H1 (cell line): ENCODE measurements at regions not wholly inside any gene's neighbourhood (a gene's known extent, or its start where the extent isn't known, plus 50 kb on each side); places are given as distances from the start of the nearest gene placed in this dataset.

Experiments
- CTCF ChIA-PET: fragments of 300-600 bp; sonication (Branson Sonifier 250); formaldehyde crosslinking; loops from one replicate; lab custom pipeline; 2021; ENCODE audit not compliant: partially characterized antibody; lab: Charles Lee
- POLR2A ChIA-PET: fragments of 300-600 bp; sonication (Branson Sonifier 250); formaldehyde crosslinking; loops from one replicate; lab custom pipeline; 2021; ENCODE audit warnings: inconsistent platforms; ENCODE audit not compliant: partially characterized antibody; lab: Charles Lee
- DNase-seq, 2 experiments: peaks; one replicate each; pipeline versions ENCODE4 v3.0.0 to v3.0.0-alpha.2; 2010 to 2022; ENCODE audit warnings: low spot score in 2 of 2, low read depth in 1 of 2, mixed read lengths in 1 of 2
- FAIRE-seq: peaks from 2 replicates; lab custom pipeline; 2011; peaks lifted over from hg19 to GRCh38; lab: Jason Lieb, UNC
- H2AFZ ChIP-seq: 2 replicates; pipeline ENCODE4 v1.8.1; 2012; ENCODE audit warnings: low read length, inconsistent platforms
- H2AK5ac ChIP-seq: 2 replicates; pipeline ENCODE4 v1.6.1; 2013; ENCODE audit warnings: low read depth, low read length
- H2BK120ac ChIP-seq: replicated peaks from 2 replicates; pipeline ENCODE3; 2013; ENCODE audit warnings: low read depth, low read length, inconsistent platforms
- H2BK12ac ChIP-seq: 2 replicates; pipeline ENCODE4 v1.6.1; 2013; ENCODE audit warnings: low read depth, low read length
- H2BK15ac ChIP-seq: 2 replicates; pipeline ENCODE4 v1.6.1; 2013; ENCODE audit warnings: low read length
- H2BK20ac ChIP-seq: 2 replicates; pipeline ENCODE4 v1.6.1; 2013; ENCODE audit warnings: low read length
- H2BK5ac ChIP-seq: 2 replicates; pipeline ENCODE4 v1.6.1; 2013; ENCODE audit warnings: low read depth, low read length
- H3K14ac ChIP-seq: 2 replicates; pipeline ENCODE4 v1.6.1; 2013; ENCODE audit warnings: inconsistent platforms; ENCODE audit not compliant: insufficient read length
- H3K18ac ChIP-seq: 2 replicates; pipeline ENCODE4 v1.6.1; 2013; ENCODE audit warnings: low read length; ENCODE audit errors: extremely low read depth
- H3K23ac ChIP-seq: 2 replicates; pipeline ENCODE4 v1.6.1; 2013; ENCODE audit warnings: inconsistent platforms; ENCODE audit not compliant: insufficient read length
- H3K23me2 ChIP-seq: 2 replicates; pipeline ENCODE4 v1.6.1; 2013; ENCODE audit warnings: low read depth, low read length
- H3K27ac ChIP-seq: 2 replicates; pipeline ENCODE4 v1.6.1; 2011; ENCODE audit warnings: low read depth, low read length, inconsistent platforms
- H3K27me3 ChIP-seq, 4 experiments: replicated peaks in 1 of 4; 1 replicate in 1 of 4; 2 replicates in 3 of 4; pipeline versions ENCODE4 v1.6.1 to v1.8.1; 2011 to 2013; ENCODE audit warnings: low read length in 3 of 4, mild to moderate bottlenecking in 3 of 4, inconsistent platforms in 2 of 4, mixed read lengths in 2 of 4, moderate library complexity in 1 of 4; ENCODE audit not compliant: control insufficient read depth in 3 of 4, insufficient read depth in 3 of 4; ENCODE audit errors: extremely low read depth in 1 of 4
- H3K36me3 ChIP-seq, 4 experiments: 2 replicates each; pipeline versions ENCODE4 v1.6.1 to v1.8.1; 2011 to 2013; ENCODE audit warnings: mild to moderate bottlenecking in 4 of 4, low read length in 3 of 4, moderate library complexity in 2 of 4, control low read depth in 1 of 4, inconsistent platforms in 1 of 4; ENCODE audit not compliant: insufficient read depth in 4 of 4, control insufficient read depth in 2 of 4
- H3K4ac ChIP-seq: replicated peaks from 2 replicates; pipeline ENCODE3; 2013; ENCODE audit warnings: low read length, low read depth, mixed read lengths, inconsistent platforms; ENCODE audit not compliant: insufficient read length
- H3K4me1 ChIP-seq, 4 experiments: replicated peaks in 1 of 4; 1 replicate in 1 of 4; 2 replicates in 3 of 4; pipeline versions ENCODE4 v1.6.1 to v1.8.1; 2011 to 2013; ENCODE audit warnings: low read length in 3 of 4, inconsistent platforms in 2 of 4, mixed read lengths in 1 of 4; ENCODE audit not compliant: insufficient read depth in 4 of 4, control insufficient read depth in 3 of 4
- H3K4me2 ChIP-seq, 2 experiments: 2 replicates each; pipeline versions ENCODE4 v1.6.1 to v1.8.1; 2011 to 2013; ENCODE audit warnings: low read depth in 2 of 2, low read length in 2 of 2, control low read depth in 1 of 2, inconsistent platforms in 1 of 2, mild to moderate bottlenecking in 1 of 2; ENCODE audit not compliant: insufficient read depth in 1 of 2
- H3K4me3 ChIP-seq, 4 experiments: fragments of 200-600, 300-600 bp in 1 of 4; sonication (generic), shearing (Covaris generic), sonication (Bioruptor Twin) in 1 of 4; 2 replicates each; pipeline versions ENCODE4 v1.5.1 to v1.8.1; 2011 to 2016; ENCODE audit warnings: low read length in 4 of 4, low read depth in 3 of 4, control low read depth in 2 of 4, inconsistent platforms in 2 of 4, mild to moderate bottlenecking in 2 of 4, mixed read lengths in 1 of 4, moderate library complexity in 1 of 4; ENCODE audit not compliant: insufficient read depth in 2 of 4; ENCODE audit errors: extremely low read depth in 1 of 4
- H3K56ac ChIP-seq: replicated peaks from 2 replicates; pipeline ENCODE3; 2013; ENCODE audit warnings: low read depth, mild to moderate bottlenecking, mixed read lengths, low read length, inconsistent platforms; ENCODE audit not compliant: insufficient read length
- H3K79me1 ChIP-seq: 2 replicates; pipeline ENCODE4 v1.6.1; 2013; ENCODE audit warnings: low read depth, low read length, control low read depth
- H3K79me2 ChIP-seq, 2 experiments: 2 replicates each; pipeline versions ENCODE4 v1.6.1 to v1.8.1; 2012 to 2013; ENCODE audit warnings: low read length in 2 of 2, mild to moderate bottlenecking in 2 of 2, inconsistent platforms in 1 of 2; ENCODE audit not compliant: insufficient read depth in 2 of 2, control insufficient read depth in 1 of 2
- H3K9ac ChIP-seq, 4 experiments: replicated peaks in 1 of 4; 1 replicate in 1 of 4; 2 replicates in 3 of 4; pipeline versions ENCODE4 v1.6.1 to v1.8.1; 2011 to 2013; ENCODE audit warnings: low read depth in 3 of 4, low read length in 3 of 4, control low read depth in 2 of 4, mild to moderate bottlenecking in 2 of 4, moderate library complexity in 2 of 4, inconsistent platforms in 1 of 4; ENCODE audit errors: extremely low read depth in 1 of 4
- H3K9me3 ChIP-seq, 2 experiments: 2 replicates each; pipeline versions ENCODE4 v1.6.1 to v1.8.1; 2012 to 2013; ENCODE audit warnings: mild to moderate bottlenecking in 2 of 2, moderate library complexity in 2 of 2, control low read depth in 1 of 2, inconsistent platforms in 1 of 2, low read depth in 1 of 2, low read length in 1 of 2, mixed read lengths in 1 of 2; ENCODE audit not compliant: insufficient read depth in 2 of 2
- H4K20me1 ChIP-seq, 2 experiments: replicated peaks in 1 of 2; 2 replicates each; pipeline versions ENCODE3 to v1.8.1; 2011 to 2013; ENCODE audit warnings: inconsistent platforms in 2 of 2, low read length in 2 of 2, mild to moderate bottlenecking in 1 of 2; ENCODE audit not compliant: insufficient read depth in 2 of 2, control insufficient read depth in 1 of 2
- H4K5ac ChIP-seq: 2 replicates; pipeline ENCODE4 v1.6.1; 2013; ENCODE audit warnings: low read length, low read depth, mixed read lengths, inconsistent platforms; ENCODE audit not compliant: insufficient read length
- H4K8ac ChIP-seq: 2 replicates; pipeline ENCODE4 v1.8.0; 2013; ENCODE audit warnings: mild to moderate bottlenecking, moderate library complexity, low read length, inconsistent platforms; ENCODE audit not compliant: insufficient read depth; ENCODE audit errors: extremely low read depth
- H4K91ac ChIP-seq: replicated peaks from 2 replicates; pipeline ENCODE3; 2013; ENCODE audit warnings: low read length, mixed read lengths, inconsistent platforms; ENCODE audit not compliant: insufficient read length
- CEBPB ChIP-seq: IDR thresholded peaks from 2 replicates; pipeline ENCODE4 v1.6.1; 2012; ENCODE audit warnings: low read depth, low read length
- CHD1 ChIP-seq: IDR thresholded peaks from 2 replicates; pipeline ENCODE4 v1.6.1; 2012; ENCODE audit warnings: low read depth, low read length, improper control_type of control experiment
- CTBP2 ChIP-seq: IDR thresholded peaks from 2 replicates; pipeline ENCODE4 v1.7.0; 2011; ENCODE audit warnings: borderline replicate concordance, mild to moderate bottlenecking, moderate library complexity, mixed read lengths, low read length; ENCODE audit not compliant: insufficient read depth, insufficient read length
- FOSL1 ChIP-seq: IDR thresholded peaks from 2 replicates; pipeline ENCODE4 v1.6.1; 2011; ENCODE audit warnings: mild to moderate bottlenecking, low read depth, low read length, moderate library complexity; ENCODE audit not compliant: insufficient read depth
- HDAC2 ChIP-seq, 2 experiments: fragments of 300-600 bp in 1 of 2; sonication (generic) in 1 of 2; IDR thresholded peaks; 2 replicates each; pipeline ENCODE4 v1.6.1; 2011 to 2012; ENCODE audit warnings: low read depth in 2 of 2, low read length in 2 of 2, mild to moderate bottlenecking in 2 of 2, moderate library complexity in 2 of 2, borderline replicate concordance in 1 of 2, inconsistent platforms in 1 of 2
- JUND ChIP-seq: IDR thresholded peaks from 2 replicates; pipeline ENCODE4 v1.6.1; 2011; ENCODE audit warnings: mild to moderate bottlenecking, improper control_type of control experiment, low read length
- POLR2A ChIP-seq, 2 experiments: IDR thresholded peaks; 1 replicate in 1 of 2; 2 replicates in 1 of 2; pipeline ENCODE4 v1.6.1; 2011; ENCODE audit warnings: low read depth in 2 of 2, low read length in 2 of 2, mild to moderate bottlenecking in 2 of 2; ENCODE audit errors: control extremely low read depth in 1 of 2
- SAP30 ChIP-seq: fragments of 300-600 bp; sonication (generic); IDR thresholded peaks from 2 replicates; pipeline ENCODE4 v1.7.1; 2012; ENCODE audit warnings: low read length, moderate library complexity, mild to moderate bottlenecking, inconsistent platforms; ENCODE audit not compliant: insufficient read depth, insufficient replicate concordance
- TBP ChIP-seq: IDR thresholded peaks from 2 replicates; pipeline ENCODE4 v1.6.1; 2011; ENCODE audit warnings: low read depth, low read length, improper control_type of control experiment
- WGBS, 2 experiments: shearing (Covaris generic) in 1 of 2; methylation state at CpG; one replicate each; pipeline versions ENCODE4 v1.1.6 to v1.1.7; 2013 to 2015; ENCODE audit warnings: low lambda C conversion rate in 2 of 2, mixed read lengths in 2 of 2, inconsistent platforms in 1 of 2, low coverage in 1 of 2, missing lambda C conversion rate in 1 of 2; ENCODE audit not compliant: insufficient replicate concordance in 2 of 2, insufficient coverage in 1 of 2, insufficient read length in 1 of 2; ENCODE audit errors: extremely low coverage in 1 of 2, missing lambda C conversion rate in 1 of 2; 5-methylcytosine and 5-hydroxymethylcytosine counted together
- TF ChIP-seq, protein P1 (sequence below): IDR thresholded peaks from 2 replicates; pipeline ENCODE4 v1.6.1; 2012; ENCODE audit warnings: inconsistent platforms

GRCh38 chr1:239016337-239016736, 370.0 kb upstream of the CHRM3 start:
- no peaks in the 10 kb centered on the region for H4K20me1 ChIP-seq
- H3K4me3 ChIP-seq = no peak overlapping the region
- H3K36me3 ChIP-seq = no peaks in the 10 kb centered on the region
- no peak overlapping the region for H3K14ac ChIP-seq
- H4K5ac ChIP-seq = no peak overlapping the region
- H2AFZ ChIP-seq = no peak overlapping the region
- H3K23ac ChIP-seq = no peak overlapping the region
- no peaks in the 10 kb centered on the region for H3K23me2 ChIP-seq
- no peak overlapping the region for H3K56ac ChIP-seq
- no peak overlapping the region for H2BK120ac ChIP-seq
- FAIRE-seq (no peak), DNase-seq (no peak)
- no peaks in the 10 kb centered on the region for H3K9me3 ChIP-seq
- H3K79me2 ChIP-seq = no peaks in the 10 kb centered on the region
- no peak overlapping the region for H3K27ac ChIP-seq
- H3K4me2 ChIP-seq = no peak overlapping the region
- no peak overlapping the region for H2BK20ac ChIP-seq
- no peaks in the 10 kb centered on the region for H3K79me1 ChIP-seq
- H4K8ac ChIP-seq = no peak overlapping the region
- H3K4ac ChIP-seq = no peak overlapping the region
- 0 out of 7 replicates have a peak, but pooled peaks cover 0 to 3% (median 0%) of the 10 kb centered on the region in 4 experiments for H3K4me1 ChIP-seq
- ChIA-PET POLR2A (no interaction called here), CTCF (interaction anchor here (0.6 to 2.9 kb wide), 3 partner anchors 8 to 535 kb away, joined by 3 to 13 read pairs (median 3); no protein-coding TSS in a partner anchor)
- no peak overlapping the region for H2BK12ac ChIP-seq
- no peak overlapping the region for H3K9ac ChIP-seq
- H2BK15ac ChIP-seq = no peak overlapping the region
- H3K18ac ChIP-seq = no peak overlapping the region
- no peaks in the 10 kb centered on the region for H3K27me3 ChIP-seq
- no peak overlapping the region for H4K91ac ChIP-seq
- H2AK5ac ChIP-seq = no peak overlapping the region
- 92% methylated on average over 2 of the region's 2 CpGs; no CpG with 5 or more reads in 1 of the 2 experiments for WGBS, 2 experiments
- no peak overlapping the region for H2BK5ac ChIP-seq
- TF ChIP-seq CEBPB (no peak), FOSL1 (no peak), HDAC2 (IDR thresholded peaks at IDR 0.05; ENCODE audit: borderline replicate concordance in 1 of 2, low read depth in 2 of 2, low read length in 2 of 2) (no peak), SAP30 (no peak), CTBP2 (no peak), POLR2A (IDR thresholded peaks at IDR 0.05; ENCODE audit: control extremely low read depth in 1 of 2, low read depth in 2 of 2, low read length in 2 of 2) (no peak), JUND (no peak), TBP (no peak), CHD1 (no peak)
- TF ChIP-seq, protein P1, sequence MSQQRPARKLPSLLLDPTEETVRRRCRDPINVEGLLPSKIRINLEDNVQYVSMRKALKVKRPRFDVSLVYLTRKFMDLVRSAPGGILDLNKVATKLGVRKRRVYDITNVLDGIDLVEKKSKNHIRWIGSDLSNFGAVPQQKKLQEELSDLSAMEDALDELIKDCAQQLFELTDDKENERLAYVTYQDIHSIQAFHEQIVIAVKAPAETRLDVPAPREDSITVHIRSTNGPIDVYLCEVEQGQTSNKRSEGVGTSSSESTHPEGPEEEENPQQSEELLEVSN = no peak
